Eye (tissue), 1 donor: ENCODE measurements at regions not wholly inside any gene's neighbourhood (a gene's known extent, or its start where the extent isn't known, plus 50 kb on each side); places are given as distances from the start of the nearest gene placed in this dataset.

Experiments
- DNase-seq: peaks from one replicate; pipeline ENCODE4 v3.0.0-alpha.2; 2015

DNA sequence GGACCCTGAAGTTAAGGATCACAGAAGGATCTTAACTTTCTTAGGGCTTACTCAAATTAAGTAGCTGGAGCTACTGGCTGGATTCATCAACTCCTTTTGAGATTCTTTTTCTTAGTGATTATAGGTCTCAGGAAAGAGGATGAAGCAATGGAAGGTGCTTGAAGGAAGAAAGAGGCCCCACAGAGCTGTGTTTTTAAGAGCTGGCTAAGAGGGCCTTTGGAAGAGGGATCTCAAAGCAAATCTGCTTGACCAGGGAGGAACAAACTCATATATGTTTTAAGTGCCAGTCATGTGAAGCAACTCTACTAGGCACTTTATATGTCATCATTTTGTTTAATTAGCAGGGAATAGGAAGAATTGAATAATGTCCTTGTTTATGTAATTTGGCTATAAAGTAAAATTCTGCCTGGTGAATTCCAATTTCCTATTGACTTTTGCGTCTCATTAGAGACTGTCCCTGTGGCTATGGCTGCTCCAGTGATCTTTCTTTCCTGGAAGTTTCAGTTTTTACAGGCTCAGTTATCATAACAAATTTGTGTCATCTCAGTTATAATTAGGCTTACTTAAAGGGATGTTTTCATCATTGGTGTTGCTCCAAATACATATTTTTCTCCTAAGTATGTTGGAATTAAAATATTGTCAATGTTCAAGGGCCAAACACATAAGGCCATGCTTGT, 222.8 kb upstream of the CITED2 start:
- no peak for DNase-seq

DNA sequence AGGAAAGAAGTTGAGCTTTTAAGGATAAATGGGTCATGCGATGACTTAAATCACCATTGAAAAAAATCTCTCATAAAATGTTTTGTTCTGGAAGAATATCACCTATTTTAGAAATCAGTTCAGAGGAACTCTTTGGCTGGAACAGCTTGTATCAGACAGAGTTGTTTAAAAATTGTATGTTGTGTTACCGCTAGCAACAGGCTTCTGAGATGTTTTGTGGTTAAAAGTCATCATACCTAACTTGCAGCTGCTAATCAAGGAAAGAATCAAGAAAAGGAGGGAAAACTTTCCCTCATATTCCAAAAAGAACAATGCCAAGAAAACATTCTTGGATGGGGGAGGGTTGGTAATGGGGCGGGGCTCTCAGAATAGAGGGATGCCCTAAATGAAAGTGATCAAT, 220.7 kb upstream of the CITED2 start:
- DNase-seq = no peak

DNA sequence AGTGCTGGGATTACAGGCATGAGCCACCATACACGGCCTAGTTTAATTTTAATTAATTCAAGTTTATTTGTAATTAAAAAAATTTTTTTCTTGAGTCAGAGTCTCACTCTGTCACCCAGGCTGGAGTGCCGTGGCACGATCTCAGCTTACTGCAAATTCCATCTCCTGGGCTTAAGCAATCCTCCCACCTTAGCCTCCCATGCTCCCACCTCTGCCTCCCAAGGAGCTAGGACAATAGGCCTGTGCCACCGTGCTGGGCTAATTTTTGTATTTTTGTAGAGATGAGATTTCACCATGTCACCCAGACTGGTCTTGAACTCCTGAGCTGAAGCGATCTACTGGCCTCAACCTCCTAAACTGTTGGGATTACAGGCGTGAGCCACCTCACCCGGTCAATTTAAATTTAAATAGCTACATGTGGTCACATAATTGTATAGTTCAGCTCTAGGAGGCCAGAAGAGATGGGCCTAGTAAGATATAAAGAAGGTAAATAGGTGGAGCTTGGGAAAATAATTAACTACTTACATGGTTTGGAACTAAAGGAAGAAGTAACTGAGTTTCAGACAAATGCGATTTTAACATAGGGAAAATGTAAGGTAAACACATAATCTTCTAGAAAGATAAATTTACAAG, 220.0 kb upstream of the CITED2 start:
- DNase-seq = no peak

DNA sequence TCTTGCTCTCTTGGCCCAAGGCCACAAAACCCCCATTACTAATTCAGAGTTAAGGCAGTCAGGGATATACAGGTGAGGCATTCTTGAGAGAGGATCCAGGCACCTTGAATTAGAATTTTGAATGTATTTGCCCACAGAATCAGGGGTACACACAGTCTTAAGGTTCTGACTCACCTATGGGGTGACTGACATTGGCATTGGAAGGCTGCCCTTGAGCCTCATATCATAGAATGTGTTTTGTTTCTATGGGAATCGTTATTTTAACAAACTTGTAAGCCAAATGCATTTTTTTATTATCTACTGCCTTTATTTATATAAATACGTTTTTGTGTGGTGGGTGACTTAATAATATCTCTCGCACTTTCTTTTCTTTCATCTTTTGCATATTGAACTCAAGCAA, 218.6 kb upstream of the CITED2 start:
- no peak for DNase-seq

DNA sequence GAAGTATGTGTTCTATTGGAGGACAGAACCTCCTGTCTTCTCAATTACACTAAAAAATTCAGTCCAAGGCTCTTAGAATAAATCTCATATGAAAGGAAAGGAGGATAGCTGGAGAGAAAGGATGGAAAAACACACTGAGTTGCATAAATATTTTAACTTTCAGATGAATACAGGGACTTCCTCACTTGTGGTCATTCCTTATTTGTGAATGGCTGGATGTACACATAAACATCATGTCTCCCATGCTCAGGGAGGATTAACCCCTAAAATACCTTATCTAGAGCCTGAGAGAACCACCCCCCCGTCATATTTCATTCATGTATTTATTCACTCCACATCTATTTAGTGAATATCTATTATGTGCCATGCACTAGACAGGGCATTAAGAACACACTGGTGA, 217.6 kb upstream of the CITED2 start:
- DNase-seq = no peak

DNA sequence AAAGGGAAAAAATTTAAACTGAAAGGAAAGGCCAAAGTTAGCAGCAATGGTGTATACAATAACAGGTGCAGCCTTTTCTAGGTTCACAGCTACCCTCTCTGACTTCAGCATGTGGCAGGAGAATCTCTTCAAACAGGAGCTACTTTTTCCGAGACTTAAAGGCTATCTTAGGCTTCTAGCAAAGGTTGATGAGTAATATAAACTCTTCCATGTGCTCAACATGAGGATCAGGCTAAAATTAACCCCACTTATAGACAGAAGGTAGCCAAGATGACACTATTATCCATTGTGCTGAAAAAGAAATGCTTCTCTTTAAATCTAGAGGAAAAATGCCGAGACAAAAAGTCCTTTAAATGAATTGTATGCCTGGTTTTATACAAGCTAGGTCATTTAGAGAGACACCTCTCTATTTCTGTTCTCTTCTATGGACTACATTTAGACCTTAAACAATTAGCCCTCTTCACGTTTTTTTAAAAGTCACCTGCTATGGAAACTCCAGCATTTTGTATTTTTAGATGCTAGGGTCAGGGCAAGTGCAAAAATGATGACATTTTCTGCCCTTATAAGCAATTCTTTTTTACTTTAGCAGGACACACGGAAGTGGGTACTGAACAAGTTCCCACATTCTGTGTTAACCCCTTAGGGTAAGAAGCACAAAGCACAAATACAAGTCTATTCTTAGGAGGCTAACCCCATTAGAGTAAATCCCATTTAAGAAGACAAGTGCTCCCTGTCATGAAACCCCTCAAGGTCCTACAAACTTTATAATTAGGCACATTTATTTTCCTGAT, 216.8 kb upstream of the CITED2 start:
- DNase-seq = no peak

DNA sequence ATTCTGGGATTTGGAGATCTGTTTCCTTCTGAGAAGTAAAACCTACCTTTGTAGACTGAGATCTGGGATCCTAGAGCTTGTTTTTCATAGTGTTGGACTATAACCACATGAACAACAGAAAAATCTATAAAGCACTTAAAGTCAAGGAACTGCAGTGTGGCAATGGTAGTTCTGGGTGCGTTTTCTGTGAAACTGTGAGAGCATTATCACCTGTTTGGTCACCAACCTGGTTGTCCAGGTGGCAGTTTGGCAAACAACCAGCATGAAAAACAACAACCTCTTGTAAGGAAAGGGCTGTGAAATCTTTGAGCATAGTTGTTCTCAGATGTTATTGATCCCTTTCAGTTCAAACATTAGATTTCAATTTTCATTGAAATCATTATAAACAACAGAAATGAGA, 215.8 kb upstream of the CITED2 start:
- no peak for DNase-seq

DNA sequence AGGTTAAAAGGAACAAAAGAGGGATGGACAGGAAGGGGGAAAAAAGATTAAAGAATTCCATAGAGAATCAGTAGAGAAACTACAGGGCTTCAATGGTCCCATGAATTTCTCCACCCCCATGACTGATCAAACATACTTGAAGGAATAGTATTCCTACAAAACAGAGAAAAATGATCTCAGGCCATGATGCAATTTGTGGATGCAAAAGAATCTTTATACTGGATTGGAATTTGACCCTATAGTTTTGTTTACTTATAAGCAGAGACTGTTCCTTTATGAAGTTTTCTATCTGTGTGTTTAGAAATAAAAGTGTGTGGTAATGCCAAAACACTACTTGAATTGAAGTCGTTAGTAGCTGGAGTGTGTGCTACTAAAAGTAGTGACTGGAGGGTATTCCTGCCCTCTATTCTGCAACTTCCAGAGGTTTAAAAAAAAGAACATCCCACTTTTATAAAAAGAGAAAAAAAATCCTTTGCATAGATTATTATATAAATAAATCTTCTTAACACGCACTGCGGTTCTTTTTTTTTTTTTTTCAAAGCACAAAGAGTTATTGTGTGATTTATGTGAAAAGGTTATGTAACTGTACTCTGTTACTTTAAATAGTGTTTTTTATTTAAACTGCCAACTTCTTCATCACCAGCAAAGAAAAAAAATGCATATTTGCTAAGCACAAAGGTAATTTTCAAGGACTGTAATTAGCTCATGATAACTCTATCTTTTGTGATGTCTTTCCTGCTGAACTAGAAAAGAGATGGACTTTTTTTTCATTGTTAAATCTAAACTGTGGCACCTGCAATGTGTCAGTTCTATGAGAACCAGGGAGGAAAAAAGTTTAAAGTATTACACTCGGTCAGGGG, 214.5 kb upstream of the CITED2 start:
- no peak for DNase-seq

DNA sequence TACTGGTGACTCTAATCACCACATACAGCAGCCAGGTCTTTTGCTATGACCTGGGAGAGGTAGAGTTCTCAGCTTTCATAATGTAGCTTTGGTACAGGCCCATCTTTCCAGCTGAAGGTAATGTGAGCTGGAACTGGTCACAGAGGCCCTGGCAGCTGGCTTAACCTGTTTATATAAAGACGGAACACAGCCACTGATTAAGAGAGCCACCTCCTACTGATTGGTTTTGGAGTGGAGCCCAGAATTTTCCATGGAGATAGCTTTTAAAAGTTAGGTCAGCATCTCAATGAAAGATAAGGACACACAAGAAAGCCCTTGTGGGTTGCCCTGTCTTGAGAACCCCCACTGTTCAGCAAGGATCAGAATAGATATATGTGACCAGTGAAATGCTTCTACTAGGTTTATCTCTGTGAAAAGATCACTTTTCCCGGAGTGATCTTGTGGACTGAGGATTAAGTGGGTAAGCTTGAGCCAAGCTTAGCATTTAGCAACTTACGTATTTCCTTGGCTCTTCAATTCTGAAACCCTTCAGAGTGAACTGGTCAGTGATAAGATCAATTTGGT, 213.7 kb upstream of the CITED2 start:
- no peak for DNase-seq

DNA sequence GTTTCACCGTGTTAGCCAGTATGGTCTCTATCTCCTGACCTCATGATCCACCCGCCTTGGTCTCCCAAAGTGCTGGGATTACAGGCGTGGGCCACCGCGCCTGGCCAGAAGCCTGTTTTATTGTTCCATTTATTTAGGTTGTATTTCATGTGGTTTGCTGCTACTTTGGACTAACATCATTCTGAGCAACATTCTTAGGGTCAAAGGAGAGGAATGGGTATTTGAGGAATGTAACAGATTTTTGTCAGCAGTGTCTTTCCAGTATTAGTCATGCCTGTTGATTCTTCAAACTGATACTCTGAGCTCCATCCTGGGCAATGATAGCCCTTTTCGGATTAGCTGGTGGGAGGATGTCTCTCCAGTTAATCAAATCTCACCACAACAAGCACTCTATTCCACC, 213.0 kb upstream of the CITED2 start:
- DNase-seq = no peak

DNA sequence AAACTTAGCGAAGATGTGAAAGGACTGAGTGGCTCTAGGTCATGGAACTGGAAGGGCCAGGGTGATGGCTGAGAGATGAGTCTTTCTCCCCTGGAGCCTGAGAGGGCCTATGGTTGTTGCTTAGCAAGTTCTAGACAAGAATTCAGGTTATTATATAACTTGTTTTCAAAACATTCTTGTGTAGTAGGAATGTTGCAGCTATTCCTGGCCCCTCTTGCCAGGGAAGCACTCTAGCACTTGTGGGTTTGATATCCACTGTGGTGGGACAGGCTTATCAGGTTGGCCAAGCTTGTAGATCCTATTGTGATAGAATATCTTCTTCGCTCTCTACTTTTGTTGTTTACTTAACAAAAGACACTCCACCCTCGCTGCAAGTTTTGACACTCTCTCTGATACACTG, 211.8 kb upstream of the CITED2 start:
- DNase-seq = no peak

DNA sequence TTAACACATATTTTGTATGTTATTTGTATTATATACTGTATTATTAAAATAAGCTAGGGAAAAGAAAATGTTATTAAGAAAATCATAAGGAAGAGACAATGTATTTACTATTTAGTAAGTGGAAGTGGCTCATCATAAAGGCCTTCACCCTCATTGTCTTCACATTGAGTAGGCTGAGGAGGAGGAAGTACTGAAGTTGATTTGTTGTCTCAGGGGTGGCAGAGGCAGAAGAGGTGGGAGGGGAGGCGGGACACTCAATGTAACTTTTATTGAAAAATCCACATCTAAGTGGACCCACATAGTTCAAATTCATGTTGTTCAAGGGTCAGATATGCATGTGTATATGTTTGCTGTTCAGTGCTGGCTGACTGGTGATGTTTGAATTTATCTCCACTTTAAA, 210.2 kb upstream of the CITED2 start:
- no peak for DNase-seq

DNA sequence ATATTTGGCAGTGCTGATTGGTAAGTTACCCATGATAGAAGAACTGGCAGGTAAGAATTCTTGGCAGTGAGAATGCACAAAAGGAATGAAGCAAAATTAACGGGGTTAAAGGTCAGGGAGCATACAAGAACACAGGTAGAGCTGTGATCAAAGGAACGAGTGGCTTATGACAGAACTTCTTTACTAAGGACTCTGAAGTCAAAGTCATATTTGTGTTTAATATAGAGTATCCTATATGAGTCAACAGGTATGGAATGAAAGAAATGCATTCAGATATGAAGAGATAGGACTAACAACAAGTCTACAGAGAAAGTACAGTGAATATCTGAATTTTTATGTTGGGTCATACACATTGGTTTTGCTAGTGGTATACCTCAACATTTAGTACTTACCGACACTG, 209.0 kb upstream of the CITED2 start:
- DNase-seq = no peak

DNA sequence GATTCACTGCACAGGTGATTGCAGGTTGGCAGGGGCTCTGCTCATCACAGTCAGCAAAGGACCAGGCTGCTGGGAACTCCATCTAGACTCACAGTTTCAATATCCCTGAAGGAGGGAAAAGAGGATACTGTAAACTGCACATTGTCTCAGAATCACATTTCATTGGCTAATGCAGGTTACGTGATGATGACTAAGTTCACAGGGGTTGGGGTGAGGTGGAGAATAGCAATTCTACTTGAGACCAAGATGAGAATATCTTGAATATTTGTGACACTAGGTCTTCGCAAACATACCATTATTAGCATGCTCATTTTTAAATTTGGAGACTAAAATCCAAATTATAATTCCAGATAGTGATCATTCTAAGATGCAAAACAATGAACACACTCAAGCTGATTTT, 208.5 kb upstream of the CITED2 start:
- no peak for DNase-seq

DNA sequence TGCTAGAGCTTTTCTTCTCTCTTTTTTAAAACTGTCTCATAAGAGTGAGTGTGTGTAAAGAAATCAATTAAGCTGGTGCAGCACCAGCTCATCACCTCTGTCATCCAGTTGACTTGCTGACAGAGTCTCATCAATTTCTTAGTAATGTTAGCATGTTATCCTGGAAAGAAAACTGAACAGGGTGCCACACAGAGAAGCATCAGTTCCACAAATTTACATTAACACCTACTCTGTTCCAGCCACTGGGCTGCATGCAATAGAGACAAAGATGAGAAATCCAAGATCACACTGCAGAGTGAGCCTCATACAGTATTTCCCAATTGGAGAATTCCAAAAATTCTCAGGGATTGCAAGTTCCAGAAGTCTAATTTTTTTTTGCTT, 207.0 kb upstream of the CITED2 start:
- DNase-seq = no peak

DNA sequence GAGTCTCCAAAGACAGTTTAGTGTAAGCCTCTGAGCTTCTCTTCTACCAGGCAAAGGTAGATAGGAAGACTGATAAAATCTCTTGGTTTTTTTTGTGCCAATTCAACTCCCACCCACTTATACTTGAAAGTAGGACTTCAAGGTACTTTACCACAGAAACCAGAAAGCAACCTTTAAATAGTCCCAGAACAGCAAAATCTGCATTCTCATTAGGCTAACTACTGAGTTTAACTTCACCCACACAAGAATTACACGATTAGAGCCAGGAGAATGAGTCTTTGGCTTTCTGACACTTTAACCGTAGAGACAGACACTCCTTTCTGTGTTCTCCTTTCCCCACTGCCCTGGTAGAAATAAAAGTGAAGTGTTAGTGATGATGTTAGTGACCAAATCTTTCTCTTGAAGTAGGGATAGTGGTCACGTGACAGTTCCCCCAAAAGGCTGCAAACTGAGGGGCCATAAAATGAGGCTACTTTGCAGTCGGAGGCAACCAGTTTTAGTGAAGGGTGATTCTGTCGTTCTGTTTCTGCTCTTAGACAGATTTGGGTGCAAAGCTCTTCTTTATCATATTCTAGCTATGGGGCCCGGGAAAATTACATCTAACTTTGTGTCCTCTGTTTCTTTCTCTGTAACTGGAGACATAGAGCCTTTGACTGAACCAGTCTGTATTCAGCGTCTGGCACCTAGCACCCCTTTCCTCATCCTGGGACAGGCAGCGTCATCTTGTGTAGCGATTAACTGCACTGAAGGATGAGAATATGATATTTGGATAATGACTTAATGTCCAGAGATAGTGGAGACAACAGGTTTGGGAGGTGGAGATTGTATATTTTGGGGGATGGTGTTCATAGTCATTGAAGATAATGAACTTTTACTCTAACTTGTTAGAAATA, 206.4 kb upstream of the CITED2 start:
- DNase-seq = no peak

DNA sequence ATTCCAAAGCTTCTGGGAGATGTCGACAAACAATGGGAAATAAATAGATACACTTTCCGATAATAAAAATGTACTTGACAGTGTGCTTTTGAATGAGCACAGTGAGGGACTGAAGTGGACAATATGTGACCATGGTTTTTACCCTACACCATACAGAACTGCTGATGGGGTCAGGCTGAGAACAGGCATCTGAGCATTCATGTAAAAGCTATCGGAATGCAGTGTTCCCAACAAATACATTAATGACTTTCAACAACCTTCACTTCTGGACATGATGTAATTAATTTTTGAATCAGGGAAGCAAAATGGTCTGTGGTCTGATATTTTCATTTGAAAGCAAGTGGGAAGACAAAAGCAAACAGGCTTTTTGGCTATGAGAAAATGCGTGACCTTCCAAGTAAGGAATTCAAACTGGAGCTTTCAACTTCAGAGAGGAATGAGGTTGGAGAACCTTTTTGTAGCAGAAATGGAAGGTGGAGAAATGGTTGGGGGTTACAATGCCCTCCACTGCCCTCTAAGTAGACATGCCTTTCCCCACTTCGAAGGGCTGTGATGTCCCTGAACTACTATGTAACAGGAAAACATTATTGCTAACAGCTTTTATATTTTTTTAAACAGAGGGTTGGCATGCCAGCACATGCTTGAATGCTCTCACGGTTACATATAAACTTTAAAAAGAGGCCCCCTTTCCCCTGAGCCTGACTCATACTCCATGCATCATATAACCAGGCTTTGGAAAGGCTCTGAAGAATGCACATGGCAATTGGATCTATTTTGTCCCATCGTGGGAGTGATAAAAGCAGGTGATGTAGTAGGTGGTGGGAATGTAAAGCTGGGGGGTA, 203.5 kb upstream of the CITED2 start:
- DNase-seq = peak; percentile 56

DNA sequence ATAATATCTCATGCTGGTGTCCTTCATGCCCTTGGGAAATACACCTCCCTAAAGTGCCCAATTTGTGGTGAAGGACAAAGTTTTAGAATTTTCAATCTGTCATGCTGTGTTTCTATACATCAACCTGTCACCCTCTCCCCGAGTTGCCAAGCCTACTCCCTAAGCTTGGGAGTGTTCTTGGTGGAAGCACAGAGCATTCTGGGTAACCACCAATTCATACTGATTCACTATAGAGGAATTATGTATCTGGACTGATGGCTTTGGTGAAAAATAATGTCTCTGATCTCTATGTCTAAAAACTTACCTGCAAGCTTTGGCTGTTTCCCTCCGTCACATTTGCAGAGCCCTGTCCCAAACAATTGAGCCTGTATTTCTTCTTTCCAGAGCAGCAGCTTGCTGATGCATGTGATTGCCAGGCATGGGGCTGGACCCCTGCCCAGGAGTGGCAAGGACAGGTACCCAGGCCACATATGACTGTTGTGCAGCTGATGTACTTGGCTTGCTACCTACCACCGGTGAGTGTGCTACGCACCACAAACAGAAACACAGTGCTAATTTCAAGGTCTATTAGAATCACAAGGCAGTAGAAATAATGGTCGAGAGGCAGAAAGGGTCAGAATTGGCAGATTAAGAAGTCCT, 202.8 kb upstream of the CITED2 start:
- no peak for DNase-seq

DNA sequence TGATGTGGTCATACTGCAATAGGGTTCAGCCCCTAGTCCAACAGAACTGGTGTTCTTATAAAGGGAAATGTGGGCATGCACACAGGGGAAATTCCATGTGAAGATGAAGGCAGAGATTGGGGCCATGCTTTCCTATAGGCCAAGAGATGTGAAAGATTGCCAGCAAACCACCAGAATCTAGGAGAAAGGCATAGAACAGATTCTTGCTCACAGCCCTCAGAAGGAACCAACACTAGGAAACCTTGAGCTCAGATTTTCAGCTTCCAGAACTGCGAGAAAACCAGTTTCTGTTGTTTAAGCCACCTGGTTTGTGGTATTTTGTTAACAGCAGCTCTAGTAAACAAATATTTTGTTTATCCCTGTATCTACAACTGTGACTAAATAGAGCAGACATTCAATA, 197.6 kb upstream of the CITED2 start:
- no peak for DNase-seq

DNA sequence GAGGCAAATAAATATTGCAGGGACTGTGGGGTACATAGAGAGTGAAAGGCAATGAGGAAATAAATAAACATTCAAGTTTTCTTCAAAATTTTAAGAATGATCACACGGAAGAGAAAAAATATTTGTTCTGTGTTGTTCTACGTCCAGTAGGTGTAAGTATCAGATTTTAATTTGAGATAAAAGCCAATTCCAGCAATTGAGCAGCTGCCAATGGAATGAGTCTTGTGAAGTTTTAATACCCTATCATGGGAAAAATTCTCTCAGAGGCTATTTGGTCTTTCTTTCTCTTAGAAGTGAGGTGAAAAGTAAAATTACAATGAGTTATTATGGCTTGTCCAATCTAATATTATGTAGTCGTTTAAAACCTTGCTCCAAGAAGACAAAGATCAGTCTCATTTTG, 195.7 kb upstream of the CITED2 start:
- DNase-seq = no peak
